Spleen (tissue), 11 donors: ENCODE measurements at regions not wholly inside any gene's neighbourhood (a gene's known extent, or its start where the extent isn't known, plus 50 kb on each side); places are given as distances from the start of the nearest gene placed in this dataset.

ENCODE experiments used
- DNase-seq: peaks from one replicate; pipeline ENCODE4 v3.0.0-alpha.2; 2020
- H3K27ac ChIP-seq, 8 donors: fragments of 200-600 bp; sonication (generic) in 7 of 8; 1 replicate in 4 of 8; 2 replicates in 4 of 8; pipeline versions ENCODE4 v1.5.0 to v1.8.0; 2016 to 2021; ENCODE audit warnings: inconsistent platforms in 4 of 8, mild to moderate bottlenecking in 4 of 8, moderate library complexity in 1 of 8
- H3K27me3 ChIP-seq, 7 donors: fragments of 200-600 bp; sonication (generic) in 6 of 7; replicated peaks in 1 of 7; 1 replicate in 4 of 7; 2 replicates in 3 of 7; pipeline versions ENCODE4 v1.5.0 to v1.8.0; 2016 to 2021; ENCODE audit warnings: inconsistent platforms in 3 of 7, mild to moderate bottlenecking in 1 of 7
- H3K36me3 ChIP-seq, 6 donors: fragments of 200-600 bp; sonication (generic) in 5 of 6; 1 replicate in 4 of 6; 2 replicates in 2 of 6; pipeline versions ENCODE4 v1.5.0 to v1.8.0; 2016 to 2021; ENCODE audit warnings: inconsistent platforms in 2 of 6
- H3K4me1 ChIP-seq, 6 donors: fragments of 200-600 bp; sonication (generic) in 5 of 6; 1 replicate in 3 of 6; 2 replicates in 3 of 6; pipeline versions ENCODE4 v1.5.0 to v1.8.0; 2016 to 2021; ENCODE audit warnings: inconsistent platforms in 3 of 6
- H3K4me3 ChIP-seq, 8 donors: fragments of 200-600 bp; sonication (generic) in 7 of 8; 1 replicate in 4 of 8; 2 replicates in 4 of 8; pipeline versions ENCODE4 v1.5.0 to v1.8.0; 2016 to 2021; ENCODE audit warnings: inconsistent platforms in 4 of 8, mild to moderate bottlenecking in 4 of 8, moderate library complexity in 2 of 8
- H3K9me3 ChIP-seq, 8 donors: fragments of 200-600 bp; sonication (generic) in 7 of 8; 1 replicate in 4 of 8; 2 replicates in 4 of 8; pipeline versions ENCODE4 v1.5.0 to v1.8.0; 2016 to 2021; ENCODE audit warnings: inconsistent platforms in 4 of 8
- CTCF ChIP-seq, 11 experiments: fragments of 200-600 bp in 7 of 11; fragments of 450-650 bp in 4 of 11; sonication (generic) in 4 of 11; IDR thresholded peaks in 8 of 11; conservative IDR thresholded peaks in 3 of 11; 1 replicate in 7 of 11; 2 replicates in 4 of 11; pipeline versions ENCODE4 v1.4.0 to v1.8.0; 2016 to 2021; ENCODE audit warnings: antibody characterized with exemption in 11 of 11, inconsistent platforms in 4 of 11, mild to moderate bottlenecking in 1 of 11
- POLR2A ChIP-seq, 3 donors: fragments of 450-650 bp; IDR thresholded peaks; one replicate each; pipeline ENCODE4 v1.5.1; 2017; ENCODE audit warnings: antibody characterized with exemption in 3 of 3, mild to moderate bottlenecking in 1 of 3
- POLR2AphosphoS5 ChIP-seq, 3 donors: sonication (generic); formaldehyde crosslinking; IDR thresholded peaks; one replicate each; pipeline ENCODE4 v1.5.1; 2017; ENCODE audit warnings: antibody characterized with exemption in 3 of 3
- WGBS, 5 donors: extraction: QIAGEN DNeasy Blood & Tissue Kit in 3 of 5; methylation state at CpG; one replicate each; pipeline versions ENCODE4 v1.1.5 to v1.1.7; 2013 to 2018; 5-methylcytosine and 5-hydroxymethylcytosine counted together
- intact Hi-C: fragments of 100-400 bp; cut with DNase I; formaldehyde crosslinking; loops from one replicate; pipeline ENCODE4 v1.15.0; 2023; ENCODE audit warnings: low total_unique reads
- donor health status: healthy with polysubstance abuse.
- donor health status: DM: no; HTN: no; CAD: no; lungs with moderate emphysema.
- donor health status: DM: no; HTN: no; CAD: no.
- donor health status: Bipolar disorder and iron deficiency.
- donor health status: healthy.
- donor health status: DM: no; HTN: no; CAD: no.
- donor health status: DM: yes; HTN: yes; CAD: no.

- Histone ChIP-seq H3K27me3 (no peaks in the 10 kb centered on the region), H3K4me1 (no peaks in the 10 kb centered on the region), H3K9me3 (peaks cover 0 to 33% (median 24%) of the 10 kb centered on the region in 8 donors), H3K27ac (no peak overlapping the region), H3K4me3 (no peak overlapping the region), H3K36me3 (no peaks in the 10 kb centered on the region)
- 78 to 89% (median 84%) methylated on average over 3 of the region's 3 CpGs for WGBS, 5 donors
- no peak for DNase-seq
- TF ChIP-seq POLR2A (IDR thresholded peaks at IDR 0.05) (no peak), CTCF (IDR thresholded peaks at IDR 0.05 in 8 of 11, conservative IDR thresholded peaks at IDR 0.05 in 3 of 11) (no peak), POLR2AphosphoS5 (IDR thresholded peaks at IDR 0.05) (no peak)
- intact Hi-C loops = loop anchor here (10.0 kb wide), 1 partner anchor 868 kb away; no protein-coding TSS in a partner anchor
These were observed 197.4 kb downstream of the SEC16B start for GRCh38 chr1:177772386-177772960.

DNA sequence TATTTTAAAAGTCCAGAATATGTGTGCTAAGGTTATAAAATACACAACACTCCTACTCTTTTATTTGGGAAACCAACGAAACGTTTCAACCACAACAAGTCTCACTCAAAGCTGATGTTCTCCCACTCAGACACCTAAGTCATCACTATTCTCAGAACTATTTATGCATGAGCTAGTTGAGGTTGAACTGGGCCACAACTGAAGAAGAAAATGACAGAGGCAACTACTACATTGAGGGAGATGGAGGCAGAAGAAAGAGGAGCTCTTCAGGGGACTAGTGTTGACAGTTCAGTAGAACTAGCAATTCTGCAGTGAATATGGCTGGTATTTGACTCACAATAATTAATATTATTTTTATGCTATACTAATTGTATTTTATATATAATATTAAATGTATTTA lies 198.2 kb downstream of the SEC16B start:
- intact Hi-C loops = loop anchor here (10.0 kb wide), 1 partner anchor 867 kb away; no protein-coding TSS in a partner anchor
- no peak overlapping the region for H3K4me3 ChIP-seq
- TF ChIP-seq POLR2AphosphoS5 (IDR thresholded peaks at IDR 0.05) = no peak
- no peak for TF ChIP-seq CTCF (IDR thresholded peaks at IDR 0.05 in 8 of 11, conservative IDR thresholded peaks at IDR 0.05 in 3 of 11)
- no peak for TF ChIP-seq POLR2A (IDR thresholded peaks at IDR 0.05)
- H3K36me3 ChIP-seq = no peaks in the 10 kb centered on the region
- H3K4me1 ChIP-seq = no peaks in the 10 kb centered on the region
- no peak overlapping the region for H3K27ac ChIP-seq
- H3K9me3 ChIP-seq = peaks cover 0 to 33% (median 24%) of the 10 kb centered on the region in 8 donors
- no peak for DNase-seq
- 80 to 94% (median 84%) methylated on average over 2 of the region's 2 CpGs for WGBS, 5 donors
- no peaks in the 10 kb centered on the region for H3K27me3 ChIP-seq

- H3K36me3 ChIP-seq = no peaks in the 10 kb centered on the region
- peaks cover 0 to 33% (median 25%) of the 10 kb centered on the region in 8 donors for H3K9me3 ChIP-seq
- no peak for DNase-seq
- intact Hi-C loops = loop anchor here (10.0 kb wide), 1 partner anchor 865 kb away; no protein-coding TSS in a partner anchor
- H3K4me1 ChIP-seq = no peaks in the 10 kb centered on the region
- no peaks in the 10 kb centered on the region for H3K27me3 ChIP-seq
- no peak overlapping the region for H3K27ac ChIP-seq
- TF ChIP-seq POLR2AphosphoS5 (IDR thresholded peaks at IDR 0.05) (no peak), POLR2A (IDR thresholded peaks at IDR 0.05) (no peak), CTCF (IDR thresholded peaks at IDR 0.05 in 8 of 11, conservative IDR thresholded peaks at IDR 0.05 in 3 of 11) (no peak)
- H3K4me3 ChIP-seq = no peak overlapping the region
These were observed 199.8 kb downstream of the SEC16B start for GRCh38 chr1:177770096-177770495.

GRCh38 chr1:177755851-177756560 lies 213.9 kb downstream of the SEC16B start:
- intact Hi-C loops = no loop called here
- 62 to 75% (median 69%) methylated on average over 7 of the region's 7 CpGs for WGBS, 5 donors
- Histone ChIP-seq H3K4me1 (no peaks in the 10 kb centered on the region), H3K27me3 (peaks cover 0 to 5% (median 0%) of the 10 kb centered on the region in 7 donors), H3K36me3 (no peaks in the 10 kb centered on the region), H3K9me3 (peaks cover 0 to 24% (median 5%) of the 10 kb centered on the region in 8 donors), H3K27ac (no peak overlapping the region), H3K4me3 (no peak overlapping the region)
- no peak for DNase-seq
- no peak for TF ChIP-seq POLR2A (IDR thresholded peaks at IDR 0.05)
- no peak for TF ChIP-seq POLR2AphosphoS5 (IDR thresholded peaks at IDR 0.05)
- no peak for TF ChIP-seq CTCF (IDR thresholded peaks at IDR 0.05 in 8 of 11, conservative IDR thresholded peaks at IDR 0.05 in 3 of 11)
